Keratinocyte (primary cell): ENCODE measurements at regions not wholly inside any gene's neighbourhood (a gene's known extent, or its start where the extent isn't known, plus 50 kb on each side); places are given as distances from the start of the nearest gene placed in this dataset.

Experiments used
- DNase-seq: peaks from one replicate; pipeline ENCODE4 v3.0.0-alpha.2; 2011; ENCODE audit warnings: low read depth, missing footprints, low spot score
- FAIRE-seq: peaks from 2 replicates; lab custom pipeline; 2011; peaks lifted over from hg19 to GRCh38; lab: Jason Lieb, UNC
- H2AFZ ChIP-seq: 2 replicates; pipeline ENCODE4 v1.6.0; 2012; ENCODE audit warnings: low read length, control low read depth, inconsistent platforms; ENCODE audit not compliant: control insufficient read depth
- H3K27ac ChIP-seq: 2 replicates; pipeline ENCODE4 v1.5.1; 2011; ENCODE audit warnings: low read length; ENCODE audit not compliant: control insufficient read depth, insufficient read depth
- H3K27me3 ChIP-seq: 3 replicates; pipeline ENCODE4 v1.6.0; 2011; ENCODE audit warnings: low read length; ENCODE audit not compliant: control insufficient read depth, insufficient read depth; ENCODE audit errors: extremely low read depth
- H3K36me3 ChIP-seq, 2 experiments: 2 replicates in 1 of 2; 3 replicates in 1 of 2; pipeline ENCODE4 v1.5.1; 2011; ENCODE audit warnings: low read length in 2 of 2, mild to moderate bottlenecking in 1 of 2; ENCODE audit not compliant: control insufficient read depth in 2 of 2, insufficient read depth in 2 of 2; ENCODE audit errors: extremely low read depth in 1 of 2
- H3K4me1 ChIP-seq: 3 replicates; pipeline ENCODE4 v1.5.1; 2011; ENCODE audit warnings: low read length; ENCODE audit not compliant: control insufficient read depth, insufficient read depth; ENCODE audit errors: extremely low read depth
- H3K4me2 ChIP-seq: 3 replicates; pipeline ENCODE4 v1.6.0; 2011; ENCODE audit warnings: low read depth, low read length; ENCODE audit not compliant: control insufficient read depth, insufficient read depth; ENCODE audit errors: extremely low read depth
- H3K4me3 ChIP-seq, 3 experiments: fragments of 200-600 bp in 1 of 3; sonication (generic) in 1 of 3; 2 replicates in 2 of 3; 3 replicates in 1 of 3; pipeline ENCODE4 v1.5.1; 2011 to 2016; ENCODE audit warnings: low read length in 3 of 3, mild to moderate bottlenecking in 3 of 3, control low read depth in 2 of 3, inconsistent platforms in 1 of 3, low read depth in 1 of 3, mixed read lengths in 1 of 3, mixed run types in 1 of 3, moderate library complexity in 1 of 3; ENCODE audit not compliant: control insufficient read depth in 2 of 3, insufficient read depth in 2 of 3; ENCODE audit errors: extremely low read depth in 1 of 3
- H3K79me2 ChIP-seq: 2 replicates; pipeline ENCODE4 v1.6.0; 2012; ENCODE audit warnings: low read length; ENCODE audit not compliant: control insufficient read depth, insufficient read depth
- H3K9ac ChIP-seq: 3 replicates; pipeline ENCODE4 v1.6.0; 2011; ENCODE audit warnings: low read length; ENCODE audit not compliant: control insufficient read depth, insufficient read depth; ENCODE audit errors: extremely low read depth
- H3K9me1 ChIP-seq: 3 replicates; pipeline ENCODE4 v1.6.0; 2011; ENCODE audit warnings: low read length; ENCODE audit not compliant: control insufficient read depth, insufficient read depth; ENCODE audit errors: extremely low read depth
- H3K9me3 ChIP-seq: 2 replicates; pipeline ENCODE4 v1.5.1; 2012; ENCODE audit warnings: low read depth, low read length; ENCODE audit not compliant: control insufficient read depth
- H4K20me1 ChIP-seq: 3 replicates; pipeline ENCODE4 v1.6.0; 2011; ENCODE audit warnings: low read length; ENCODE audit not compliant: control insufficient read depth, insufficient read depth; ENCODE audit errors: extremely low read depth
- EZH2 ChIP-seq: IDR thresholded peaks from one replicate; pipeline ENCODE4 v1.6.1; 2012; ENCODE audit warnings: inconsistent platforms, mild to moderate bottlenecking, low read length, moderate library complexity
- dilution Hi-C: fragments of 300-500 bp; cut with MboI; formaldehyde crosslinking; loops from one replicate; pipeline ENCODE4 v1.7.0; 2020; ENCODE audit warnings: low sequenced_read_pairs; ENCODE audit not compliant: extremely low pct_ligation_motif_present
- TF ChIP-seq, protein P1 (sequence below), 3 experiments: IDR thresholded peaks in 1 of 3; conservative IDR thresholded peaks in 1 of 3; optimal IDR thresholded peaks in 1 of 3; 2 replicates in 2 of 3; 3 replicates in 1 of 3; pipeline versions ENCODE3 to v1.5.1; 2011; ENCODE audit warnings: low read length in 3 of 3, mild to moderate bottlenecking in 3 of 3, moderate library complexity in 2 of 3, control low read depth in 1 of 3, inconsistent platforms in 1 of 3; ENCODE audit not compliant: insufficient read depth in 2 of 3; ENCODE audit errors: extremely low read depth in 1 of 3

GRCh38 chr12:28054583-28054982 is 82.0 kb upstream of the PTHLH start:
- H3K9me3 ChIP-seq: no peaks in the 10 kb centered on the region
- no peaks in the 10 kb centered on the region for H4K20me1 ChIP-seq
- no peaks in the 10 kb centered on the region for H3K79me2 ChIP-seq
- H3K4me3 ChIP-seq: no peak overlapping the region
- no peak overlapping the region for H3K4me2 ChIP-seq
- dilution Hi-C loops: no loop called here
- no peak for FAIRE-seq
- H3K9ac ChIP-seq: no peak overlapping the region
- peaks cover 43% of the 10 kb centered on the region for H3K4me1 ChIP-seq
- DNase-seq: no peak
- no peaks in the 10 kb centered on the region for H3K36me3 ChIP-seq
- no peaks in the 10 kb centered on the region for H3K9me1 ChIP-seq
- TF ChIP-seq, protein P1, sequence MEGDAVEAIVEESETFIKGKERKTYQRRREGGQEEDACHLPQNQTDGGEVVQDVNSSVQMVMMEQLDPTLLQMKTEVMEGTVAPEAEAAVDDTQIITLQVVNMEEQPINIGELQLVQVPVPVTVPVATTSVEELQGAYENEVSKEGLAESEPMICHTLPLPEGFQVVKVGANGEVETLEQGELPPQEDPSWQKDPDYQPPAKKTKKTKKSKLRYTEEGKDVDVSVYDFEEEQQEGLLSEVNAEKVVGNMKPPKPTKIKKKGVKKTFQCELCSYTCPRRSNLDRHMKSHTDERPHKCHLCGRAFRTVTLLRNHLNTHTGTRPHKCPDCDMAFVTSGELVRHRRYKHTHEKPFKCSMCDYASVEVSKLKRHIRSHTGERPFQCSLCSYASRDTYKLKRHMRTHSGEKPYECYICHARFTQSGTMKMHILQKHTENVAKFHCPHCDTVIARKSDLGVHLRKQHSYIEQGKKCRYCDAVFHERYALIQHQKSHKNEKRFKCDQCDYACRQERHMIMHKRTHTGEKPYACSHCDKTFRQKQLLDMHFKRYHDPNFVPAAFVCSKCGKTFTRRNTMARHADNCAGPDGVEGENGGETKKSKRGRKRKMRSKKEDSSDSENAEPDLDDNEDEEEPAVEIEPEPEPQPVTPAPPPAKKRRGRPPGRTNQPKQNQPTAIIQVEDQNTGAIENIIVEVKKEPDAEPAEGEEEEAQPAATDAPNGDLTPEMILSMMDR (optimal IDR thresholded peaks at IDR 0.05 in 1 of 3, IDR thresholded peaks at IDR 0.05 in 1 of 3, conservative IDR thresholded peaks at IDR 0.05 in 1 of 3; ENCODE audit: extremely low read depth in 1 of 3, insufficient read depth in 2 of 3, low read length in 3 of 3): no peak
- TF ChIP-seq EZH2: no peak
- H3K27ac ChIP-seq: no peak overlapping the region
- H3K27me3 ChIP-seq: no peaks in the 10 kb centered on the region
- no peak overlapping the region for H2AFZ ChIP-seq

- Histone ChIP-seq H3K4me2 (peak overlapping the region; percentile 6), H3K4me1 (peaks cover 19% of the 10 kb centered on the region), H3K36me3 (no peaks in the 10 kb centered on the region), H3K9ac (peak overlapping the region; percentile 8), H3K79me2 (no peaks in the 10 kb centered on the region), H3K9me3 (no peaks in the 10 kb centered on the region), H3K4me3 (no peak overlapping the region), H2AFZ (no peak overlapping the region), H3K27me3 (no peaks in the 10 kb centered on the region), H3K9me1 (no peaks in the 10 kb centered on the region), H4K20me1 (no peaks in the 10 kb centered on the region), H3K27ac (peak overlapping the region; percentile 77)
- TF ChIP-seq, protein P1 (optimal IDR thresholded peaks at IDR 0.05 in 1 of 3, IDR thresholded peaks at IDR 0.05 in 1 of 3, conservative IDR thresholded peaks at IDR 0.05 in 1 of 3; ENCODE audit: extremely low read depth in 1 of 3, insufficient read depth in 2 of 3, low read length in 3 of 3): no peak
- no peak for TF ChIP-seq EZH2
- DNase-seq (peak; percentile 86), FAIRE-seq (peak; percentile 99)
- dilution Hi-C loops: no loop called here
Measured at GRCh38 chr12:28057856-28058615, 85.5 kb upstream of the PTHLH start.
